T-cell (primary cell): ENCODE measurements at regions not wholly inside any gene's neighbourhood (a gene's known extent, or its start where the extent isn't known, plus 50 kb on each side); places are given as distances from the start of the nearest gene placed in this dataset.
"Not testable (repeated sequence)": the region's sequence is repeated elsewhere in the genome, so short reads cannot be mapped to it uniquely, and the experiment has no call there.

Experiments
- ATAC-seq, 4 experiments: fragments of 200-7000 bp in 3 of 4; fragments of 150-1000 bp in 1 of 4; cut with Tn5 transposase; replicated peaks in 1 of 4; 1 replicate in 3 of 4; 2 replicates in 1 of 4; pipeline ENCODE4 v1.10.0; 2021; ENCODE audit warnings: moderate library complexity in 3 of 4, mild to moderate bottlenecking in 2 of 4, moderate number of reproducible peaks in 1 of 4
- CTCF ChIA-PET, 2 donors: fragments of 300-600 bp; sonication (Branson Sonifier 250); formaldehyde crosslinking; loops; one replicate each; lab custom pipeline; 2022; ENCODE audit warnings: antibody characterized with exemption in 2 of 2; lab: Charles Lee
- POLR2A ChIA-PET, 2 donors: fragments of 300-600 bp; sonication (Branson Sonifier 250); formaldehyde crosslinking; loops; one replicate each; lab custom pipeline; 2022; ENCODE audit warnings: antibody characterized with exemption in 2 of 2; lab: Charles Lee
- DNase-seq, 35 experiments: peaks; one replicate each; pipeline versions ENCODE4 v3.0.0 to v3.0.0-alpha.2; 2013 to 2023
- H3K27ac ChIP-seq: one replicate; pipeline ENCODE4 v1.5.1; 2013; ENCODE audit warnings: low read length
- H3K27me3 ChIP-seq, 2 experiments: replicated peaks in 1 of 2; 1 replicate in 1 of 2; 2 replicates in 1 of 2; pipeline versions ENCODE4 v1.6.1 to v1.7.0; 2013; ENCODE audit warnings: low read length in 1 of 2, mixed read lengths in 1 of 2; ENCODE audit not compliant: control insufficient read depth in 2 of 2, insufficient read depth in 2 of 2; ENCODE audit errors: extremely low read depth in 1 of 2
- H3K36me3 ChIP-seq, 2 donors: 1 replicate in 1 of 2; 2 replicates in 1 of 2; pipeline versions ENCODE4 v1.6.1 to v1.7.0; 2013; ENCODE audit warnings: low read length in 1 of 2; ENCODE audit not compliant: control insufficient read depth in 2 of 2, insufficient read depth in 1 of 2; ENCODE audit errors: extremely low read depth in 1 of 2
- H3K4me1 ChIP-seq, 2 experiments: 1 replicate in 1 of 2; 2 replicates in 1 of 2; pipeline versions ENCODE4 v1.6.1 to v1.7.0; 2013; ENCODE audit warnings: low read length in 2 of 2, mixed read lengths in 1 of 2; ENCODE audit not compliant: insufficient read depth in 2 of 2, control insufficient read depth in 1 of 2; ENCODE audit errors: extremely low read depth in 1 of 2
- H3K4me3 ChIP-seq, 2 donors: 1 replicate in 1 of 2; 2 replicates in 1 of 2; pipeline versions ENCODE4 v1.5.1 to v1.7.0; 2013; ENCODE audit warnings: mild to moderate bottlenecking in 2 of 2, low read length in 1 of 2, moderate library complexity in 1 of 2; ENCODE audit not compliant: control insufficient read depth in 1 of 2; ENCODE audit errors: extremely low read depth in 1 of 2
- H3K9me3 ChIP-seq: 2 replicates; pipeline ENCODE4 v1.7.0; 2013
- H3K27ac Mint-ChIP-seq, 2 donors: one replicate each; pipeline ENCODE4 v1.8.0; 2020 to 2021; ENCODE audit warnings: mild to moderate bottlenecking in 2 of 2, mixed read lengths in 2 of 2
- H3K27me3 Mint-ChIP-seq, 2 donors: one replicate each; pipeline ENCODE4 v1.8.0; 2021 to 2022; ENCODE audit warnings: mixed read lengths in 2 of 2
- H3K36me3 Mint-ChIP-seq: one replicate; pipeline ENCODE4 v1.8.0; 2021; ENCODE audit warnings: mixed read lengths
- H3K4me1 Mint-ChIP-seq, 3 donors: one replicate each; pipeline ENCODE4 v1.8.0; 2020 to 2022; ENCODE audit warnings: mixed read lengths in 3 of 3, mild to moderate bottlenecking in 1 of 3
- H3K4me3 Mint-ChIP-seq, 3 donors: one replicate each; pipeline ENCODE4 v1.8.0; 2020 to 2022; ENCODE audit warnings: mild to moderate bottlenecking in 3 of 3, mixed read lengths in 3 of 3, moderate library complexity in 3 of 3
- H3K9me3 Mint-ChIP-seq, 3 donors: one replicate each; pipeline ENCODE4 v1.8.0; 2020 to 2022; ENCODE audit warnings: mixed read lengths in 3 of 3
- WGBS: methylation state at CpG from one replicate; pipeline ENCODE4 v1.1.5; 2013; ENCODE audit warnings: missing lambda C conversion rate; ENCODE audit not compliant: insufficient coverage; 5-methylcytosine and 5-hydroxymethylcytosine counted together

- ATAC-seq (no peak), DNase-seq (no peak)
- H3K27ac Mint-ChIP-seq, result no peak overlapping the region
- H3K4me1 Mint-ChIP-seq, result peaks cover 0 to 6% (median 0%) of the 10 kb centered on the region in 3 donors
- Histone ChIP-seq H3K4me1 (no peaks in the 10 kb centered on the region), H3K9me3 (no peaks in the 10 kb centered on the region), H3K36me3 (no peaks in the 10 kb centered on the region), H3K4me3 (no peak overlapping the region), H3K27me3 (no peaks in the 10 kb centered on the region), H3K27ac (no peak overlapping the region)
- H3K27me3 Mint-ChIP-seq, result peaks cover 0 to 3% of the 10 kb centered on the region in 2 donors
- no peaks in the 10 kb centered on the region for H3K36me3 Mint-ChIP-seq
- no peaks in the 10 kb centered on the region for H3K9me3 Mint-ChIP-seq
- ChIA-PET POLR2A (interaction anchor here in 1 of 2 donors (0.6 kb wide), 1 partner anchor 13 kb away, joined by 3 read pairs; no protein-coding TSS in a partner anchor), CTCF (no interaction called here)
- H3K4me3 Mint-ChIP-seq, result no peak overlapping the region
- no CpG with 5 or more reads among the region's 1 CpG for WGBS
Measured at GRCh38 chr4:148649652-148650331, 207.6 kb upstream of the NR3C2 start.

GRCh38 chr4:148643851-148644250 lies 201.6 kb upstream of the NR3C2 start:
- Mint-ChIP-seq H3K9me3 (peaks cover 4 to 7% (median 4%) of the 10 kb centered on the region in 3 donors), H3K4me1 (no peaks in the 10 kb centered on the region), H3K36me3 (no peaks in the 10 kb centered on the region), H3K27me3 (peaks cover 0 to 3% of the 10 kb centered on the region in 2 donors), H3K27ac (no peak overlapping the region), H3K4me3 (no peak overlapping the region)
- no peak for DNase-seq
- Histone ChIP-seq H3K4me3 (no peak overlapping the region), H3K4me1 (no peaks in the 10 kb centered on the region), H3K27me3 (no peaks in the 10 kb centered on the region), H3K9me3 (no peaks in the 10 kb centered on the region), H3K27ac (no peak overlapping the region), H3K36me3 (no peaks in the 10 kb centered on the region)
- no CpG with 5 or more reads among the region's 2 CpGs for WGBS
- POLR2A ChIA-PET, result no interaction called here
- ATAC-seq, result no peak
- CTCF ChIA-PET, result no interaction called here

DNA sequence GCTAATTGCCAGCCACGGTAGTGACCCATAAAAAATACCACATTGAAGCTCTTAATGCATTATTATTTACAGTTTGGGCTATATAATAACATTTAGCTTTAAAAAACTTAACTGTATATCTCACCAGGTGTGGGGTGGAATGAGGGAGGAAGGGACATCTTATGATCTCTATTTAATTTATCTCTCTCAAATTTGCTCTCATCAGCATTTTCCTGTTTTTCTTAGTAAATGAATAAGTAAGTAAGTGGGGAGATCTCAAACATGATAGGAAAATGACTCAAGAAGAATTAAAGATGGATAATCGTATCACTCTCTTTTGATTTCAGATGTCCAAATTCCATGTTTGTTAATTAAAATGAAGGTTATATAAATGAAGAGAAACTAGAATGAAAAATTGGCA lies 200.7 kb upstream of the NR3C2 start:
- Mint-ChIP-seq H3K27me3 (peaks cover 0 to 3% of the 10 kb centered on the region in 2 donors), H3K9me3 (peaks cover 4 to 16% (median 9%) of the 10 kb centered on the region in 3 donors), H3K4me1 (no peaks in the 10 kb centered on the region), H3K4me3 (no peak overlapping the region), H3K27ac (no peak overlapping the region), H3K36me3 (no peaks in the 10 kb centered on the region)
- ChIA-PET POLR2A (no interaction called here), CTCF (no interaction called here)
- H3K4me1 ChIP-seq, result no peaks in the 10 kb centered on the region
- H3K27ac ChIP-seq, result no peak overlapping the region
- ATAC-seq (no peak), DNase-seq (no peak)
- no peaks in the 10 kb centered on the region for H3K36me3 ChIP-seq
- no peak overlapping the region for H3K4me3 ChIP-seq
- no peaks in the 10 kb centered on the region for H3K9me3 ChIP-seq
- no CpG with 5 or more reads among the region's 2 CpGs for WGBS
- H3K27me3 ChIP-seq, result no peaks in the 10 kb centered on the region

DNA sequence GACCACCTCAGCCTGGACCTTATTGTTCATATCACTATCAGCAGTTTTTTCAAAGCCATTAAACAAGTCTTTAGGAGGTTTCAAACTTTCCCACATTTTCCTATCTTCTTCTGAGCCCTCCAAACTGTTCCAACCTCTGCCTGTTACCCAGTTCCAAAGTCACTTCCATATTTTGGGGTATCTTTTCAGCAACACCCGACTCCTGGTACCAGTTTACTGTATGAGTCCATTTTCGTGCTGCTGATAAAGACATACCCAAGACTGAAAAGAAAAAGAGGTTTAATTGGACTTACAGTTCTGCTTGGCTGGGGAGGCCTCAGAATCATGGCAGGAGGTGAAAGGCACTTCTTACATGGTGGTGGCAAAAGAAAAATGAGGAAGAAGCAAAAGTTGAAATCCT lies 195.9 kb upstream of the NR3C2 start:
- H3K4me1 ChIP-seq, ATAC-seq, H3K4me1 Mint-ChIP-seq, H3K4me3 ChIP-seq, H3K4me3 Mint-ChIP-seq, CTCF ChIA-PET, H3K27ac ChIP-seq, H3K27ac Mint-ChIP-seq, POLR2A ChIA-PET, H3K9me3 ChIP-seq, H3K36me3 ChIP-seq, DNase-seq, H3K27me3 ChIP-seq, H3K27me3 Mint-ChIP-seq, H3K36me3 Mint-ChIP-seq: not testable (repeated sequence)
- peaks cover 11 to 40% (median 22%) of the 10 kb centered on the region in 3 donors for H3K9me3 Mint-ChIP-seq
- WGBS, result 25% methylated on average over 1 of the region's 2 CpGs

DNA sequence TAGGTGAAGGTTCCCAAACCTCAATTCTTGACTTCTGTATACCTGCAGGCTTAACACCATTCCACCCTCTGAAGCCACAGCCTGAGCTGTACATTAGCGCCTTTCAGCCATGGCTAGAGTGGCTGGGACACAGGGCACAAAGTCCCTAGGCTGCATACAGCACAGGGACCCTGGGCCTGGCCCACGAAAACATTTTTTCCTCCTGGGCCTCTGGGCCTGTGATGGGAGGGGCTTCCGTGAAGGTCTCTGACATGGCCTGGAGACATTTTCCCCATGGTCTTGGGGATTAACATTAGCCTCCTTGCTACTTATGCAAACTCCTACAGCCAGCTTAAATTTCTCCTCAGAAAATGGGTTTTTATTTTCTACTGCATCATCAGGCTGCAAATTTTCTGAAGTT lies 195.2 kb upstream of the NR3C2 start:
- H3K36me3 ChIP-seq, H3K4me3 ChIP-seq, CTCF ChIA-PET, H3K4me1 Mint-ChIP-seq, POLR2A ChIA-PET, H3K27ac ChIP-seq, H3K27ac Mint-ChIP-seq, H3K4me3 Mint-ChIP-seq, H3K27me3 ChIP-seq, DNase-seq, H3K36me3 Mint-ChIP-seq, H3K27me3 Mint-ChIP-seq, H3K9me3 ChIP-seq, ATAC-seq, H3K4me1 ChIP-seq: not testable (repeated sequence)
- WGBS, result 82% methylated on average over 3 of the region's 3 CpGs
- H3K9me3 Mint-ChIP-seq, result peaks cover 11 to 40% (median 22%) of the 10 kb centered on the region in 3 donors

DNA sequence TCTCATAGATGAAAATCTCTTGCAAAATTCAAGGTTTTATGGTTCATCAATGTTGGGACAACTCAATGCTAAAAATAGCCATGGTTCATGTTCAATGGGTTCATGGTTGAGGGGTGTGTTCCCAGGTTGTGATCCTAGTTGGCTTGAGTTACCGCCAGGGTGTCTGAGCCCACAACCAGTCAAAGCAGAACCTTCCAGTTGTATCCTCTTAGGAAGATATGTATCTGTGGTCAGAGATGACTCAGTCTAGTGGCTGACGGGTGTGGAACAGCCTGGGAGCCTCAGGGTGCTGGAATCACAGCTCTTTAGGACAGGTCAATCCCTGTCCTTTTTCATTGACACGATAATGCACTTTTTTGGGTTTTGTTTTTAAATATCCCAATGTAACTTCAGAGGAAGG lies 192.3 kb upstream of the NR3C2 start:
- Mint-ChIP-seq H3K36me3 (no peaks in the 10 kb centered on the region), H3K4me3 (no peak overlapping the region), H3K9me3 (peaks cover 11 to 37% (median 22%) of the 10 kb centered on the region in 3 donors), H3K27me3 (no peaks in the 10 kb centered on the region), H3K4me1 (no peaks in the 10 kb centered on the region), H3K27ac (no peak overlapping the region)
- no peak overlapping the region for H3K4me3 ChIP-seq
- POLR2A ChIA-PET, result no interaction called here
- WGBS, result 50% methylated on average over 1 of the region's 3 CpGs
- no peaks in the 10 kb centered on the region for H3K9me3 ChIP-seq
- CTCF ChIA-PET, result no interaction called here
- no peaks in the 10 kb centered on the region for H3K27me3 ChIP-seq
- no peak overlapping the region for H3K27ac ChIP-seq
- DNase-seq, result no peak
- H3K36me3 ChIP-seq, result no peaks in the 10 kb centered on the region
- H3K4me1 ChIP-seq, result no peaks in the 10 kb centered on the region
- ATAC-seq, result no peak

DNA sequence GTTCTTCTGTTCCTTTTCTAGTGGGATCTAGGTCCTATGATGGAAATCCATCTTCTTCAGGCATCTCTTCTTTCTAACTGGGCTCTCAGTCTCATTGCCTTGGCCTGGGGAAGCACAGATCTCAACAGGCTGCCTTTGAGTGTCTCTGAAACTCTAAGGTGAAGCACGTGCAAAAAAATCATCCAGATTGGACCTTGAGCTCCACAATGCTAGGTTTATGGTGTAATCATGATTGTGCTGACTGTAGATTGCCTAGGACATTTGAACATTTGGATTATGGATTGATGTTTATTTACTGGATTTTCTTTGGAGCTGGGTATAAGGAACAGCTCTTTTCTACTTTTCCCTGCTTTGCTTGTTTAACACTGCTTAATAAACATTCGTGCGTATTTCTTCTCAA lies 191.5 kb upstream of the NR3C2 start:
- H3K36me3 ChIP-seq, result no peaks in the 10 kb centered on the region
- H3K27me3 ChIP-seq, result no peaks in the 10 kb centered on the region
- H3K4me1 ChIP-seq, result no peaks in the 10 kb centered on the region
- H3K4me3 Mint-ChIP-seq, result no peak overlapping the region
- H3K36me3 Mint-ChIP-seq, result no peaks in the 10 kb centered on the region
- ChIA-PET POLR2A (no interaction called here), CTCF (no interaction called here)
- H3K27ac ChIP-seq, result no peak overlapping the region
- no peaks in the 10 kb centered on the region for H3K9me3 ChIP-seq
- no peak for ATAC-seq
- no peak overlapping the region for H3K4me3 ChIP-seq
- H3K27ac Mint-ChIP-seq, result no peak overlapping the region
- H3K4me1 Mint-ChIP-seq, result no peaks in the 10 kb centered on the region
- 100% methylated on average over 1 of the region's 3 CpGs for WGBS
- H3K27me3 Mint-ChIP-seq, result no peaks in the 10 kb centered on the region
- no peak for DNase-seq
- peaks cover 7 to 32% (median 18%) of the 10 kb centered on the region in 3 donors for H3K9me3 Mint-ChIP-seq
